KBM-7 (cell line): ENCODE measurements at regions not wholly inside any gene's neighbourhood (a gene's known extent, or its start where the extent isn't known, plus 50 kb on each side); places are given as distances from the start of the nearest gene placed in this dataset.
"Not testable (repeated sequence)": the region's sequence is repeated elsewhere in the genome, so short reads cannot be mapped to it uniquely, and the experiment has no call there.

ENCODE experiments used
- DNase-seq: peaks from one replicate; pipeline ENCODE4 v3.0.0-alpha.2; 2015
- in situ Hi-C: fragments of 300-500 bp; cut with MboI; formaldehyde crosslinking; loops from 2 replicates; pipeline ENCODE4 v1.14.3; 2020; ENCODE audit warnings: low sequenced_read_pairs, low pct_unique_long_range_greater_than_20kb, mixed read lengths

DNA sequence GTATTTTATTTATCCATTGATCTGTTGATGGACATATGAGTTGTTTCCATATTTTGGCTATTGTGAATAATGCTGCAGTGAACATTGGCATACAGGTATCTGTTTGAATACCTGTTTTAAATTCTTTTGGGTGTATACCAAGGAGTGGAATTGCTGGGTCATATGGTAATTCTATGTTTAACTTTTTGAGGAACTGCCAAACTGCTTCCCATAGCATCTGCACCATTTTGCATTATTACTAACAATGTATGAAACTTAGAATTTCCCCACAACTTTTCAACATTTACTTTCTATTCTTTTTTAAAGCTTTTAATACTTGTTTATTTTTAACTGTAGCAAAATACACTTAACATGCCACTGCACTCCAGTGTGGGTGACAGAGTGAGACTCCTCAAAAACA, 57.0 kb upstream of the MSN start:
- in situ Hi-C loops: no loop called here
- DNase-seq: no peak

DNA sequence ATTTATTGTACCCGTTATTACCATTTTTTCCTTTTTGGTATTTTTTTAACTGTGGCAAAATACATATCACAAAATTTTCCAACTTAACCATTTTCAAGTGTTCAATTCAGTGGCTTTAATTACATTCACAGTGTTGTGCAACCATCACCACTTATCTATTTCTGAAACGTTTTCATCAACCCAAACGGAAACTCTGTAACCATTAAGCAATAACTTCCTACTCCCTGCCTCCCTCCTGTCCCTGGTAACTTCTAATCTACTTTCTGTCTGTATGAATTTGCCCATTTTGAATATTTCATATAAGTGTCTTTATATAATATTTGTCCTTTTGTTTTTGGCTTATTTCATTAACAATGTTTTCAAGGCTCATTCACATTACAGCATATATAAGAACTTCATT, 57.4 kb upstream of the MSN start:
- in situ Hi-C loops: no loop called here
- DNase-seq: peak; percentile 91

DNA sequence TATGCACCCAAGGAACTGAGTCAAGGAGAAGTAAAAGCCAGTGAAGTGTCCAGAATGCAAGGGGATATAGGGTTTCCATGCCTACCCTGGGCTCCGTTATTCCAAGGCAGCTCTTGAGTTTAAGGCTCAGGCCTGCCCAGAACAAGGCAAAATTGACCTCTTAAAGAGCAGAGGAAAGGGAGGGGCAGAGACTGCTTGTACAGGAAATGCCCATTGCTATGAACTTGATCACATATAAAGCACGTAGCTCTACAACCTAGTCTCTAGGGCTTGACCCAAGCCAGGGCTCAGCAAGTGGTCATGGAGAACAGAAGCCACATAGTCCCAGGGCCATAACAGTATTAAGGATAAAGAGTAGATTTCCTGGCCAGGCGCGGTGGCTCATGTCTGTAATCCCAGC, 58.2 kb upstream of the MSN start:
- in situ Hi-C loops: no loop called here
- no peak for DNase-seq

DNA sequence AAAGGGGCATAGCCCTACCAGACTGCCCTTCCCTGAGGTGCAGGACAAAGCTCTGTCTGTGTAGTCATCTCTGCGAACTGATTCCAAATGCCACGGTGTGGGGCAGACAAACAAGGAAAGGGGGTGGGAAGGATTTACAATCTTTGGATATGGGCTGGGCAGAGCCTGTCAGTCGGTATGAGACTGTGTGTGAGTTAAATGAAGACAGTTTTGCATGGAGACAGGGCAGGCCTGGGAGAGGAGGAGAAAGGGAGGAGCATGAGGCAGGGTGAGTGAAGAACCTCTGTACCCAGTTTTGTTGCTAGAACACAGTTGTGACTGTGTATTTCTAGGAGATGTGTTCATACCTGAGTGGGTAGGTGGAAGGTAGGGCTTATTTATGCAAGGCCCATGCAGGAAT, 59.4 kb upstream of the MSN start:
- DNase-seq: no peak
- in situ Hi-C loops: no loop called here

DNA sequence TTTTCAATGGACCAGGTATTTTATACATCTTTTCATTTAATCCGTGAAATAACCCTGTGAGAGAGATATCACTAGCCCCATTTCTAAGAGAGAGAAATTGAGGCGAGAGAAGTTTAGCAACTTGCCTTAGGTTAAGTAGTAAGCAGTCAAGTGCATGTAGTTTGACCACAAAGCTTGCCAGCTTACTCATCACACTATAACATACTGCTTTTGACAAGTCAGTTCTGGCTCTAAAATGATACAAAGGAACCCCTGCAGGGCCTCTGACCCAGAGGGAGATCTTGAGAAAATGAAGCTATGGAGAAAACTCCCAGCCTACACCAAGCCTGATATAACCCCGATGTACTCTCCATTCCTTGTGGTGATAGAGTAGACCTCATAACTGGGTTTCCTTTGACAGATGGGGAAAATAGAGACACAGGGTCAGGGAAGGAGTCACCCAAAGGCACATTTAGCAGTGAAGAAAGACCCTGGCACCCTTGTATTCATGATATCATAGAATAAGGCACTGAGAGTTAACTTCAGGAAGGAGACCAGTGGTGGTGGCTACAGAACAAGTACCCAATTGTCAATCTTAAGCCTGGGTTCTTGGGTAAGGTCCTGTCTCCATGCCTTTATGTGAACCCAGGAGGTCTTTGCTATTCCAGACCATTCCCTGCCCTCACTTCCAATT, 60.2 kb upstream of the MSN start:
- DNase-seq: peak; percentile 31

DNA sequence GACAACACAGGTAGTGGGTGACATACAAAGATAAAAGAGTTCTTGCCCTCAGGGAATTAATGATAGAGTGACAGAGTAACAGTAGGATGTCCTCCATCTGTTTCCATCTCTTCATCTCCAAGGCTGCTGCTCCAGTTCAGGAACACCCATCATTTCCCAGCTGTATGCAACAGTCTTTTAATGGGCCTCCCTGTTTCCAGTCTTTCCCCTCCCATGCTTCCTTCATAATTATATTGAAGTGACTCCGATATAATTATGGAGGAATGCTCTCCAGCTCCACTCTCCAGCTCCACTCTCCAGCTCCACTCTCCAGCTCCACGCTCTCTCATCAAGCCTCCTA, 65.3 kb upstream of the MSN start:
- in situ Hi-C loops: no loop called here
- DNase-seq: no peak

More for the DNA sequence above, 60.2 kb upstream of the MSN start:
- in situ Hi-C loops: no loop called here

DNA sequence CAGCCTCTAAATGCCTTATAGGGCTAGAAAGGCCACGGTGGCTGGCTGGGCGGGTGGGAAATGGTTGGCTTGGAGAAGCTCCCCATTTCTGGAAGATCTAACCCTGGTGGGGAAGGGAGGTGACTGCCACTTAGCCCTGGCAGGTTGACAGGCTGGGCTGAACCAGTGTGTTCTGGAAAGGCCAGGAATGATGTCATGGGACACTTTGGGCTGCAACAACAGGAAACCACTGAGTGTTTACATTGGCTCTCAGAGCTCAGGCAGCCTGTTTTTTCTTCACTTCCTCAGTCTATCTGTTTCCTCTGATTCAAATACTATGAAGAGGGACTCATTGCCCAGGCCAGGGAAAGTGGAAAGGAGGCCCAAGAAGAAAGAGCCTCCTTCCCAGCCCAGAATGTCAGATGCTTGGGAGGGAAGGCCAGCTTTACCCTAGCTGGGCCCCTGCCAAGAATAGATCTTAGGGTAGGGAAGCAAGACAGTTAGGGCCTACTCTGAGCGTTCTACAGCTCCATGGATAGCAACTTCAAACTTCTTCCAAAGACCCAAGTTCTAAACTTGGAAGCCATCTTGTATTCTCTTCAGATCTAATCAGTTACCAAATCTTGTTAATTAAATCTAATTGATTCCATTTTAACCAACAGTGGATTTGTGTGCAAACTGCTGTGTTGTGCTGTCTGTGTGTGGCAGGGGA, 65.8 kb upstream of the MSN start:
- in situ Hi-C loops: no loop called here
- peak; percentile 94 for DNase-seq

DNA sequence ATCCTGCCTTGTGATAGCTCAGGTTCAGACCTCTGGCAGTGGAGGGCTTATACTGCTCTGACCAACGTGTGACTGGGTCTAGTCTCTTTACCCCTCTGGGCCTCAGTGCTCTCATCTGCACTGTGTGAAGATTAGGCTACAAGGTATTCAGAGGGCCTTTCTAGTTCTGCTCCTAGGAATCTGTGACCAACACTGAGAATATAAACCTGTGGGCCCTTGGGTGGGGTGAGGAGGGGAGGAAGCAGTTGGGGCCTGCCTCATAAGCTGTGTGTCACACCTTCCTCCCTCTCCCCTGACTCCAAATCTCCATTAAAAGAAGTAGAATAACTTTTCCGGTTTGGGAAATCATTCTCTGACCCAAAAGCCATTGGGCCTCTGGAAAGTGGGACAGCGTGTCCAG, 66.3 kb upstream of the MSN start:
- DNase-seq: no peak
- in situ Hi-C loops: no loop called here

DNA sequence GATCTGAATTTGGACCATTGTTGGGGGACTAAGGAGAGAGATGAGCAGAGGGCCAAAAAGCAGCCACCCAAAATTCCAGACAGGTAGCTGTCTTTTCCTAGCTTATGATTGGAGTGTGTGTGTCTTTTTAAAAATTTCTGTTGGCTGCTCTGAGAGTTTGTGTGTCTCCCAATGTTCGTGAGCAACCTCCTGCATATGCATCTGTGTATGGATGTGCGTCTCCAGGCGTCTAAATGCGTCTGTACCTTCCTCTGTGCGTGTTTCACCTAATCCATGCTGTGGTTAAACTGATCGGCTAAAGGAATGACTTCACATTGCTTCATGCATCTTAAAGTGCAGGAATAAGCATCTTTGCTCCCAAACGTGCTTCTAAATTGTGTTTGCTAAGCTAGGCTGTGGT, 65.5 kb upstream of the LAS1L start:
- in situ Hi-C loops: no loop called here

DNA sequence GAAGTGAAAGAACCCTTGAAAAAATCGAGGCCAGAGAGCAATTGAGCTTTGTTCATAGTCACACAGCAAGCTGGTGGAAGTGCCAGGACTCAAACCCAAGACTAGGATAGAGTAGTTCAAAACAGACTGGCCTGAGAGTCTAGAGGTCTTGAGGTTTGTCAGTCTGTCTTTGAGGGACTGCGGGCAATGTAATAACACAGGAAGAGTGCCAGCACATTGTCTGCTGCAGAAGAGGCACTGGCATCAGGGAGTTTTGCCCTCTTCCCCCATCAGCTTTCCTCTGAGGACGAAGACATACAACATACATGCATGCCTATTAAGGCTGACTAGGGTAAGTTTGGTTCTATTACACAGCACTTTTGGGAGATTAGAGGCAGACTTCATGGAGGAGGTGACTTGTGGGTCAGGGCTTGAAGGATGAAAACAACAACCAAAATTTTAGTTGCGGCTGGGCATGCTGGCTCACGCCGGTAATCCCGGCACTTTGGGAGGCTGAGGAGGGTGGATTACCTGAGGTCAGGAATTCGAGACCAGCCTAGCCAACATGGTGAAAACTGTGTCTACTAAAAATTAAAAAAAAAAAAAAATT, 64.1 kb upstream of the LAS1L start:
- DNase-seq: no peak
- in situ Hi-C loops: loop anchor here (25.0 kb wide), 3 partner anchors 414 to 1139 kb away; no protein-coding TSS in a partner anchor

More for the DNA sequence above, 65.5 kb upstream of the LAS1L start:
- DNase-seq: no peak

DNA sequence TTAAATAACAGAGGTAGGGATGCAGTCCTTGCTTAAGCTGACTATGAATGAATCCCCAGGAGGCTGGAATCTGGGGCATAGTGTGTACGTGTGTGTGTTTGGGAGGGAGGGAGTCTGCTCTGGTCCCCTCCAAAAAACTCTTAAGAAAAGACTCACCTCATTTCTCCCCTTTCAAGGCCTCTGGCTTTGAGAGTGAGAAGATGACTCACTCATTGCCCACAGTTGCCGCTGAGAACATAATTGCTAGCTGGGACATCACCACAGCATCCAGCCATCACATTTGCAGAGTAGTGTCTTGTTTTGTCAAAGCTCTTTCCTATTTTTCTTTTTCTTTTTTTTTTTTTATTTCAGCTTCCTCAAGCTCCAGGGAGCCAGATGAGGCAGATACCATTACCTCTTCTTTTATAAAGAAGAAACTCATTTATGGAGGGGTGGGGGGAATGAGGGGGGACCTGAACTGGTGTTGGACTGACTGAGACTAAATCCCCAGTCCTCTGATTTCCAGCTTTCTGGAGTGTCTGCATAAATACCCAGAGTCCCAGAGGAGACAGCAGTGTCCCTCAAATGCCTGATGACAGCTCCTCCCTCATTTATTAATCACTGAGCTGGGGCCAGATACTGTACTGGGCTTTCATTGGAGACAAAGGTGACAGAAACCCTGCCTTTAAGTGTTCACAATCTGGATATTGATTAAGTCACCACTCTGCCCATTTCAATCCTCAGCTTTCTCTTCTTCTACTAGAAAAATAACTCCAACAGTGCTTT, 61.9 kb upstream of the LAS1L start:
- DNase-seq: peak; percentile 69
- in situ Hi-C loops: loop anchor here (25.0 kb wide), 3 partner anchors 416 to 1141 kb away; no protein-coding TSS in a partner anchor

DNA sequence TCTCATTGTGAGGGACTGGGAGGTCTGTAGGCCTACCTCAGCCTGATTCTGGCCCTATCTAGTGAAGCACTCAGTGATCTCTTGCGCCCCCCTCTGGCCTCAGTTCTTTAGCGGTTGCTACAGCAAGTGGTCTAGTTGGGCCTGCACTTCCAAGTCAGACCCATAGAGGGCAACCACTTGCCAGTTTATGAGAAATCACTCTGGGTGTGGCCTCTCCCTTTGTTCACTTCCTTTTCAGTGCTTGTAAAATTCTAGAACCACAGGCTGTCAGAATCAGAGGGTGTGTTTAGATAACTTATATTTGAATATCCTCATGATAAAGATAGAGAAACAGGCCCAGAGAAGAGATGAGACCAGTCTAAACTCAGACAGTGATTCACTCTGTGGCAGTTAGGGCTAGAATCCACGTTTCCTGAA, 60.9 kb upstream of the LAS1L start:
- in situ Hi-C loops: loop anchor here (25.0 kb wide), 3 partner anchors 417 to 1142 kb away; no protein-coding TSS in a partner anchor
- peak; percentile 100 for DNase-seq

DNA sequence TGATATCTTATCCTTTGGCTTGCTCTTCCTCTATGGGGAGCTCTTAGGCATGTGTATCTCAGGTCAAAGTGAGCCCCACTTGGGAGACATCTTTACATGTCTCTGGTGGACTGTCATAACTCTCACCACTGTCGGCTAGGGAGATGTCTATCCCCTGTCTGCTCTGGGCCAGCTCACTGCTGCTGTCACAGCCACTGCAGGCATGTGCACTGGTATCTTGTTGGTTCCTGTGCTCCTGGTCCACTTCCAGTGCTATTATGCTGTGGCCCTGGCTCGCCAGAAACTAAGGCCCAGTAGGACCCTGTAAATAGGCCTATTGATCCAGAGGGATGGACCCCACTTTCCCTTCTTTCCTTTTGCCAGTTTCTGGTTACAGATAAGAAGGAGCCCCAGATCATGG, 56.6 kb upstream of the LAS1L start:
- no peak for DNase-seq
- in situ Hi-C loops: loop anchor here (25.0 kb wide), 3 partner anchors 421 to 1146 kb away; no protein-coding TSS in a partner anchor

DNA sequence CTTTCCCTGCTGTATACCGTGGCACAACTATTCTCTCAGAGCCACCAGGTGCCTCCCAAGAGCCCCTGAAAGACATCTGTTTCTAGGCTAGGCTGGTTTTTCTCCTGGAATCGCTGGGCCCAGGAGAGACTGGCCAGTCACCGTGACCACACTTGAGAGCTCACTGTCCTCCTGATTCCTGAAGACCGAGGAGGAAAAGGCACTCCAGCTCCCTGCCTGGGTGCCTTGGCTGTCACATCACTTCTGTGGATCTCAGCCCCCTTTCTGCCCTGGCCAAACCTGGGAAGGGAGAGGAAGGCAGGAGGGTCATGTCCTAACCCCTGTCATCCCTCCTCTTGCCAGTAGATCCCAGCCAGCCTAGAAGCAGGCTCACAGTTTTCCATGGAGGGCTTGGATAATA, 54.7 kb upstream of the LAS1L start:
- in situ Hi-C loops: loop anchor here (25.0 kb wide), 3 partner anchors 423 to 1148 kb away; no protein-coding TSS in a partner anchor
- DNase-seq: no peak

DNA sequence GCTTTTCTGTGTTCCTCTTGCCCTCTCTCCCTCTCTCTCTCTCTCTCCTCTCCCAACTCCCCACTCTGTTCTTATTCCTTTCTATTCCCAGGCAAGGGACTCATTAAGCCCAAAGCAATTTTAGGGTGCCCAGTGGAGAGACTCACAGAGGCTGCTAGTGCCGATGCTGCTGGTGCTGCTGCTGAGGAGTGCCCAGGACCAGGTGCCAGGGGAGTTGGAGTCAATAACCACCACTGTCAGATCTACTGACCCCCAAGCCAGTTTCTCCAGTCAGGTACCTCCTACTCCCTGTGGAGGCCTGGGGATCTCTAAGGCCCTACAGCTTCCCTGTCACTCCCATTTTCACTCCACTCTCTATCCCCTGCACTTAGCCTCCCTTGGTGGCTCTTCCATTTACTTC, 54.2 kb upstream of the LAS1L start:
- no peak for DNase-seq
- in situ Hi-C loops: loop anchor here (25.0 kb wide), 3 partner anchors 424 to 1149 kb away; no protein-coding TSS in a partner anchor

DNA sequence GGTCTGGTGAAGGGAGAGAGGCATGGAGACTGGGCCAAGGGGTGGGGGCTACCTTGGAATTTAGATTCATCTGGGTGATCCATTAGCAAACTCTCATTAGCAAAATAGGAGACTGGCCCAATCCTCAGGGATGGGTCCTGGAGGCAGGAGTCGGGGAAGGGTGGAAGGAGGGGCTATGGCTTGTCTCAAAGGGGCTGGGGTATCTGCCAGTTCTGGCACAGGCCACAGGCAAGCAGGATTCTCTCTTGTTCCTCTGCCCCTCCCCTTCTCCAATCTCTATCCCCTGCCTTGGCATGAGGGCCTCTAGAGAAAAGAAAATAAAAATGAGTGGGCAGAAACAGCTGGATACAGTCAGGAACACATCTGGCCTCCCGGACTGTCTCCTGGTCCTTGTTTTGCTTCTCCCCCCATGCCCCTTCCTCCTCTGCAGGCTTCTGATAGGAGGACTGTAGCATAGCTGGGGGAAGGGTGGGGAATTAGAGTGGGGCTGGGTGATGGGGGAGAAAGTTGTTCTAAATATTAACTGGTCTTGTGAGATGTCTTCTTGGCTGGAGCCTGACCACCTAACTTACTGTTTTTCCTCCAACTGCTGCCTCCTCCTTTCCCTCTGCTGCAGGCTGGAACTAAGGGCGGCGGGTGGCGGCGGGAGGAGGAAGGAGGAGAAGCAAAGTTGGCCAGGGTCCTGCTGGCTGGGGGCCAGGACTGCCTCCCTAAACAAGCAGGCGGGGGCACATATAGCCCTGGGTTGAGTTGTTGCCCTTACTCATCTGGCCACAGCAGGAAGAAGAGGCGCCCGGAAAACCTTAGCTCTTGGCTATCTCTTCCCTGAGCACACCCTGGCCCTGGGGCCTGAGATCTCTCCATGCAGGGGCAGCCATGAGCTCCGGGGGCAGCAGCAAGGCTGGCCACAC, 53.3 kb upstream of the LAS1L start:
- in situ Hi-C loops: loop anchor here (25.0 kb wide), 3 partner anchors 424 to 1149 kb away; no protein-coding TSS in a partner anchor
- peak; percentile 95 for DNase-seq

DNA sequence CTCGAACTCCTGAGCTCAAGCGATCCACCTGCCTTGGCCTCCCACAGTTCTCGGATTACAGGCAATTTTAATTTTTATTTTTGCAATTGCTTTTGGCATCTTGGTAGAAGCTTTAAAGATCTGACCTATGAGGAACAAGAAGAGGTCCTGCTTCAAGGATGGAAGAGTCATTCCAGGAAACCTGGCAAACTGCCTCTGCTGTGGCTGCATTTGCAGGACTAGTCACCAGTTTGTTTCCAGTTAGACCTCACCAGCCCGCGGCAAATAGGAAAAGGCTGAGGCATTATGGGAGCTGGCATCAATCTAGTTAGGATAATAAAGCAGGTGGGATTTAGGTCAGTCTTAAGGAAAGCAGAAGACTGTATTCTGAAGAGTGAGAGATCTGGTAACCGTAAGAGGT, 51.9 kb upstream of the LAS1L start:
- in situ Hi-C loops: loop anchor here (25.0 kb wide), 3 partner anchors 426 to 1151 kb away; no protein-coding TSS in a partner anchor
- DNase-seq: no peak

DNA sequence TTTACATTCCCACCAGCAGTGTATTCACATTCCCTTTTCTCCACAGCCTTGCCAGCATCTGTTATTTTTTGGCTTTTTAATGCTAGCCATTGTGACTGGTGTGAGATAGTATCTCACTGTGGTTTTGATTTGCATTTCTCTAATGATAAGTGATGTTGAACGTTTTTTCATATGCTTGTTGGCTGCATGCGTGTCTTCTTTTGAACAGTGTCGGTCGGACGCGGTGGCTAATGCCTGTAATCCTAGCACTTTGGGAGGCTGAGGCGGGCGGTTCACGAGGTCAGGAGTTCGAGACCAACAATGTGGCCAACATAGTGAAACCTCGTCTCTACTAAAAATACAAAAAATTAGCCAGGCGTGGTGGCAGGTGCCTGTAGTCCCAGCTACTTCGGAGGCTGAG, 50.6 kb upstream of the LAS1L start:
- in situ Hi-C loops: loop anchor here (25.0 kb wide), 3 partner anchors 427 to 1152 kb away; no protein-coding TSS in a partner anchor
- not testable (repeated sequence) for DNase-seq
